CD4-positive, CD25-positive, alpha-beta regulatory T cell (primary cell): ENCODE measurements at regions not wholly inside any gene's neighbourhood (a gene's known extent, or its start where the extent isn't known, plus 50 kb on each side); places are given as distances from the start of the nearest gene placed in this dataset.

Experiments used
- ATAC-seq, 2 donors: fragments of 150-1000 bp; cut with Tn5 transposase; one replicate each; pipeline ENCODE4 v1.10.0; 2021; ENCODE audit warnings: low read depth in 2 of 2, moderate number of reproducible peaks in 2 of 2, moderate library complexity in 1 of 2
- DNase-seq, 3 donors: peaks; one replicate each; pipeline versions ENCODE4 v3.0.0 to v3.0.0-alpha.2; 2012 to 2022; ENCODE audit warnings: mixed read lengths in 1 of 3
- H3K27ac ChIP-seq: one replicate; pipeline ENCODE4 v1.7.0; 2013; ENCODE audit warnings: mild to moderate bottlenecking, low read length; ENCODE audit not compliant: insufficient read depth, poor library complexity, severe bottlenecking
- H3K27me3 ChIP-seq: one replicate; pipeline ENCODE4 v1.7.0; 2013; ENCODE audit warnings: low read length; ENCODE audit not compliant: control insufficient read depth, insufficient read depth
- H3K36me3 ChIP-seq: one replicate; pipeline ENCODE4 v1.7.0; 2013; ENCODE audit warnings: mild to moderate bottlenecking, low read length, moderate library complexity; ENCODE audit not compliant: control insufficient read depth, insufficient read depth
- H3K4me1 ChIP-seq: 2 replicates; pipeline ENCODE4 v1.7.0; 2013; ENCODE audit warnings: mild to moderate bottlenecking, low read length; ENCODE audit not compliant: insufficient read depth, control insufficient read depth, poor library complexity, severe bottlenecking
- H3K4me3 ChIP-seq: one replicate; pipeline ENCODE4 v1.7.0; 2013; ENCODE audit warnings: low read depth, mild to moderate bottlenecking, low read length, moderate library complexity
- H3K9me3 ChIP-seq, 2 experiments: 1 replicate in 1 of 2; 2 replicates in 1 of 2; pipeline ENCODE4 v1.7.0; 2013; ENCODE audit warnings: low read length in 2 of 2, mild to moderate bottlenecking in 1 of 2, moderate library complexity in 1 of 2; ENCODE audit not compliant: control insufficient read depth in 2 of 2
- H3K27ac Mint-ChIP-seq, 3 donors: one replicate each; pipeline ENCODE4 v1.8.0; 2020 to 2022; ENCODE audit warnings: mild to moderate bottlenecking in 3 of 3, mixed read lengths in 3 of 3, moderate library complexity in 2 of 3
- H3K27me3 Mint-ChIP-seq: one replicate; pipeline ENCODE4 v1.8.0; 2022; ENCODE audit warnings: mild to moderate bottlenecking, mixed read lengths
- H3K36me3 Mint-ChIP-seq: one replicate; pipeline ENCODE4 v1.8.0; 2020; ENCODE audit warnings: mixed read lengths
- H3K4me1 Mint-ChIP-seq, 4 donors: one replicate each; pipeline ENCODE4 v1.8.0; 2020 to 2022; ENCODE audit warnings: mixed read lengths in 4 of 4, mild to moderate bottlenecking in 1 of 4
- H3K4me3 Mint-ChIP-seq, 4 donors: one replicate each; pipeline ENCODE4 v1.8.0; 2020 to 2022; ENCODE audit warnings: mild to moderate bottlenecking in 4 of 4, mixed read lengths in 4 of 4, moderate library complexity in 3 of 4
- H3K9me3 Mint-ChIP-seq, 7 donors: one replicate each; pipeline ENCODE4 v1.8.0; 2020 to 2022; ENCODE audit warnings: mixed read lengths in 7 of 7, mild to moderate bottlenecking in 3 of 7, moderate library complexity in 2 of 7

GRCh38 chr1:208935517-208936187 lies 647.9 kb upstream of the CAMK1G start:
- no peaks in the 10 kb centered on the region for H3K4me1 Mint-ChIP-seq
- Histone ChIP-seq H3K4me1 (no peaks in the 10 kb centered on the region), H3K9me3 (no peaks in the 10 kb centered on the region), H3K36me3 (no peaks in the 10 kb centered on the region), H3K4me3 (no peak overlapping the region), H3K27ac (no peak overlapping the region), H3K27me3 (no peaks in the 10 kb centered on the region)
- no peaks in the 10 kb centered on the region for H3K36me3 Mint-ChIP-seq
- H3K27ac Mint-ChIP-seq, result no peak overlapping the region
- ATAC-seq (no peak), DNase-seq (no peak)
- no peak overlapping the region for H3K4me3 Mint-ChIP-seq
- peaks cover 0 to 5% (median 0%) of the 10 kb centered on the region in 7 donors for H3K9me3 Mint-ChIP-seq
- H3K27me3 Mint-ChIP-seq, result no peaks in the 10 kb centered on the region

- Histone ChIP-seq H3K4me3 (no peak overlapping the region), H3K27ac (no peak overlapping the region), H3K27me3 (no peaks in the 10 kb centered on the region), H3K9me3 (no peaks in the 10 kb centered on the region), H3K36me3 (no peaks in the 10 kb centered on the region), H3K4me1 (no peaks in the 10 kb centered on the region)
- no peaks in the 10 kb centered on the region for H3K4me1 Mint-ChIP-seq
- no peak overlapping the region for H3K4me3 Mint-ChIP-seq
- H3K27me3 Mint-ChIP-seq, result no peaks in the 10 kb centered on the region
- ATAC-seq, result no peak
- no peak overlapping the region for H3K27ac Mint-ChIP-seq
- DNase-seq, result no peak
- H3K36me3 Mint-ChIP-seq, result no peaks in the 10 kb centered on the region
- H3K9me3 Mint-ChIP-seq, result peaks cover 0 to 7% (median 0%) of the 10 kb centered on the region in 7 donors
Observed at GRCh38 chr1:208939537-208940085, 643.9 kb upstream of the CAMK1G start.

GRCh38 chr1:208942394-208943130 lies 641.0 kb upstream of the CAMK1G start:
- H3K36me3 Mint-ChIP-seq, result no peaks in the 10 kb centered on the region
- peaks cover 0 to 7% (median 0%) of the 10 kb centered on the region in 7 donors for H3K9me3 Mint-ChIP-seq
- Histone ChIP-seq H3K9me3 (no peaks in the 10 kb centered on the region), H3K36me3 (no peaks in the 10 kb centered on the region), H3K4me1 (no peaks in the 10 kb centered on the region), H3K27ac (no peak overlapping the region), H3K4me3 (no peak overlapping the region), H3K27me3 (no peaks in the 10 kb centered on the region)
- H3K27ac Mint-ChIP-seq, result no peak overlapping the region
- no peak for DNase-seq
- peaks cover 6% of the 10 kb centered on the region for H3K27me3 Mint-ChIP-seq
- no peak for ATAC-seq
- no peak overlapping the region for H3K4me3 Mint-ChIP-seq
- H3K4me1 Mint-ChIP-seq, result no peaks in the 10 kb centered on the region

- no peak for DNase-seq
- H3K4me1 ChIP-seq, result no peaks in the 10 kb centered on the region
- Mint-ChIP-seq H3K27me3 (peaks cover 6% of the 10 kb centered on the region), H3K36me3 (no peaks in the 10 kb centered on the region), H3K4me3 (no peak overlapping the region), H3K27ac (no peak overlapping the region), H3K9me3 (peaks cover 0 to 7% (median 3%) of the 10 kb centered on the region in 7 donors), H3K4me1 (no peaks in the 10 kb centered on the region)
- H3K36me3 ChIP-seq, result no peaks in the 10 kb centered on the region
- H3K9me3 ChIP-seq, result no peaks in the 10 kb centered on the region
- H3K27me3 ChIP-seq, result no peaks in the 10 kb centered on the region
- ATAC-seq, result no peak
- H3K27ac ChIP-seq, result no peak overlapping the region
- no peak overlapping the region for H3K4me3 ChIP-seq
Observed at GRCh38 chr1:208943291-208943690, 640.2 kb upstream of the CAMK1G start.

- no peak overlapping the region for H3K4me3 ChIP-seq
- peaks cover 6% of the 10 kb centered on the region for H3K27me3 Mint-ChIP-seq
- no peak for DNase-seq
- no peak overlapping the region for H3K27ac ChIP-seq
- no peaks in the 10 kb centered on the region for H3K4me1 ChIP-seq
- no peaks in the 10 kb centered on the region for H3K36me3 ChIP-seq
- H3K9me3 ChIP-seq, result no peaks in the 10 kb centered on the region
- ATAC-seq, result no peak
- no peaks in the 10 kb centered on the region for H3K36me3 Mint-ChIP-seq
- no peaks in the 10 kb centered on the region for H3K4me1 Mint-ChIP-seq
- peaks cover 0 to 7% (median 4%) of the 10 kb centered on the region in 7 donors for H3K9me3 Mint-ChIP-seq
- no peak overlapping the region for H3K27ac Mint-ChIP-seq
- no peaks in the 10 kb centered on the region for H3K27me3 ChIP-seq
- no peak overlapping the region for H3K4me3 Mint-ChIP-seq
Observed at GRCh38 chr1:208944981-208945451, 638.5 kb upstream of the CAMK1G start.

- no peak overlapping the region for H3K27ac ChIP-seq
- H3K9me3 Mint-ChIP-seq, result peaks cover 0 to 7% (median 4%) of the 10 kb centered on the region in 7 donors
- H3K36me3 ChIP-seq, result no peaks in the 10 kb centered on the region
- ATAC-seq (no peak), DNase-seq (no peak)
- no peak overlapping the region for H3K4me3 Mint-ChIP-seq
- no peaks in the 10 kb centered on the region for H3K4me1 ChIP-seq
- H3K27ac Mint-ChIP-seq, result no peak overlapping the region
- H3K4me1 Mint-ChIP-seq, result no peaks in the 10 kb centered on the region
- no peaks in the 10 kb centered on the region for H3K27me3 ChIP-seq
- no peaks in the 10 kb centered on the region for H3K36me3 Mint-ChIP-seq
- H3K27me3 Mint-ChIP-seq, result peaks cover 6% of the 10 kb centered on the region
- H3K4me3 ChIP-seq, result no peak overlapping the region
- no peaks in the 10 kb centered on the region for H3K9me3 ChIP-seq
Observed at GRCh38 chr1:208950206-208950605, 633.3 kb upstream of the CAMK1G start.

- Mint-ChIP-seq H3K4me3 (no peak overlapping the region), H3K4me1 (no peaks in the 10 kb centered on the region), H3K9me3 (peaks cover 2 to 9% (median 4%) of the 10 kb centered on the region in 7 donors), H3K27me3 (peaks cover 6% of the 10 kb centered on the region), H3K36me3 (no peaks in the 10 kb centered on the region), H3K27ac (no peak overlapping the region)
- H3K36me3 ChIP-seq, result no peaks in the 10 kb centered on the region
- DNase-seq (no peak), ATAC-seq (no peak)
- H3K27me3 ChIP-seq, result no peaks in the 10 kb centered on the region
- H3K4me1 ChIP-seq, result no peaks in the 10 kb centered on the region
- H3K9me3 ChIP-seq, result no peaks in the 10 kb centered on the region
- H3K4me3 ChIP-seq, result no peak overlapping the region
- no peak overlapping the region for H3K27ac ChIP-seq
Observed at GRCh38 chr1:208951026-208951525, 632.4 kb upstream of the CAMK1G start.
